ENCODE measurements at regions not wholly inside any gene's neighbourhood (a gene's known extent, or its start where the extent isn't known, plus 50 kb on each side); places are given as distances from the start of the nearest gene placed in this dataset.

DNA sequence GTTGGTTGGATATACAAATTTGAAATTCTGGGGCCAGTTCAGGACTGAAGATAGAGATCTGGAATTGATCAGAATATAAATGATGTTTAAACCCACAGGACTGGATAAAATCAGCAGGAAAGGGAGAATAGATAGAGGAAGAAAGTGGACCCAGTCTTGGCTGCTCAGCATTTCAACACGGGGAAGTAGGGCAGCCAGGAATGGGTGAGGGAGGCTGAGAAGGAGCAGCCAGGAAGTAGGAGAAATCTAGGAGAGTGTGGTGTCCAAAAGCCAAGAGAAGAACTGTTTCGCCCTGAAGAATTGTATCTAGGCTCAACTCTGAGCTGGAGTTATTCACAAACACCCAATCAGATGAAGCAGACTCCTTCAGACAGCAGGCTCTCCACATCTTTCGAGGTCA lies 197.9 kb downstream of the CDCA7 start:
- no peak for DNase-seq (ENCODE audit: low read depth)
- TF ChIP-seq, protein P1, sequence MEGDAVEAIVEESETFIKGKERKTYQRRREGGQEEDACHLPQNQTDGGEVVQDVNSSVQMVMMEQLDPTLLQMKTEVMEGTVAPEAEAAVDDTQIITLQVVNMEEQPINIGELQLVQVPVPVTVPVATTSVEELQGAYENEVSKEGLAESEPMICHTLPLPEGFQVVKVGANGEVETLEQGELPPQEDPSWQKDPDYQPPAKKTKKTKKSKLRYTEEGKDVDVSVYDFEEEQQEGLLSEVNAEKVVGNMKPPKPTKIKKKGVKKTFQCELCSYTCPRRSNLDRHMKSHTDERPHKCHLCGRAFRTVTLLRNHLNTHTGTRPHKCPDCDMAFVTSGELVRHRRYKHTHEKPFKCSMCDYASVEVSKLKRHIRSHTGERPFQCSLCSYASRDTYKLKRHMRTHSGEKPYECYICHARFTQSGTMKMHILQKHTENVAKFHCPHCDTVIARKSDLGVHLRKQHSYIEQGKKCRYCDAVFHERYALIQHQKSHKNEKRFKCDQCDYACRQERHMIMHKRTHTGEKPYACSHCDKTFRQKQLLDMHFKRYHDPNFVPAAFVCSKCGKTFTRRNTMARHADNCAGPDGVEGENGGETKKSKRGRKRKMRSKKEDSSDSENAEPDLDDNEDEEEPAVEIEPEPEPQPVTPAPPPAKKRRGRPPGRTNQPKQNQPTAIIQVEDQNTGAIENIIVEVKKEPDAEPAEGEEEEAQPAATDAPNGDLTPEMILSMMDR (IDR thresholded peaks at IDR 0.05; ENCODE audit: control insufficient read depth, insufficient read depth, low read depth, low read length, missing control alignments) = no peak
- H3K4me3 ChIP-seq (ENCODE audit: control insufficient read depth, low read depth, low read length) = no peak overlapping the region

DNA sequence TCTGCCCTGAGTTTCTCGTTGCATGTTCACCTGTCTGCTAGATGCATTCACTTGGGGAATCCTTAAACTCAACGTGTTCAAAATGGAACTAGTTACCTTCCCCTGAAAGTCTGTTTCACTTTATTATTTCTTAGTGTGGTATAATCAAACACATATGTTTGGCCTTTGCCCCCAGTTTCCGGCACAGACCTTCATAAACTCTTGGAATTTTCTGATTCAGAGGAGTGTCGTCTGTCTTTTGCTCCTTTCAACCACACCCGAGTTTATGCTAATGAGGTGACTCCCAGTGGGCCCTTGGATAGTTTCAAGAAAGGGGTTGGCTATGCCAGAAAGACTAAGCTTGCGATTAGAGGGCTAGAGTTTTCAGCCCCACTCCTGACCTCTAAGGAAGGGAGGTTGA lies 198.9 kb downstream of the CDCA7 start:
- DNase-seq (ENCODE audit: low read depth) = peak; percentile 52
- TF ChIP-seq, protein P1 (IDR thresholded peaks at IDR 0.05; ENCODE audit: control insufficient read depth, insufficient read depth, low read depth, low read length, missing control alignments) = no peak
- no peak overlapping the region for H3K4me3 ChIP-seq (ENCODE audit: control insufficient read depth, low read depth, low read length)

DNA sequence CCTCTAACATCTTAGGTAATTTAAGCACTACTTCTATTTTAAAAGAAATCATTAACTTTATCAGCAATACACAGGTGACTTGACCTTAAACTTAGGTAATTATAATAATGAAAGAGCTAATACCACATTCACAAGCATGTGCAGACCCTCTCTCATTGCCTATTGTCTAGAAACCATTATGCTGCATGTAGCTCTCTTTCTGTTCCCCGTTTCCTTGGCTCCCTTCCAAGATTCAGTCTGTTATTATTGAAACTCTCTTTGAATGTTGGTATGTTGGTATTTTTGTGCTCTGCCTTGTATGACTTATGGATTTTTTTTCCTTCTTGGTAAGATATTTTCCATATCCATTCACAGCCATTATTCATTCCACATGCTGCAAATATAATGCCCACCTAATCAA lies 201.2 kb downstream of the CDCA7 start:
- H3K4me3 ChIP-seq (ENCODE audit: control insufficient read depth, low read depth, low read length) = no peak overlapping the region
- TF ChIP-seq, protein P1 (IDR thresholded peaks at IDR 0.05; ENCODE audit: control insufficient read depth, insufficient read depth, low read depth, low read length, missing control alignments) = no peak
- DNase-seq (ENCODE audit: low read depth) = no peak

DNA sequence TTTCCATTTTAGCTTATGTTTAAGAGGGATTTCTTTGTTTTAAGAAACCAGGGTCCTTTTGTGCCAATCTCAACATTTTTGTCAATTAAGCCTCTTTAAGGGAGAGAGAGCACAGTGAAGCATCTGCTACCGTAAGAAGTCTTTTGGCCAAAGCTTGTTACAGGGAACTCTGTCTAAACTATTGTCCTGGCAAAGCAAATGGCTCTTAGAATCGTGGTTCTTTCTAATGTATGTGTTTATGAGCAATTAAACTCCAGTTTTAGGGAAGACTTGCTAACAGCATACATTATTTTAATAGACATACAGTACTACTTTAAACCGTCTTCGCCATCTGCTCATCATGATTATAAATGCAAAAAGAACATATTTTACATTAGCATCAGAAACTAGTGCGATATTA lies 202.1 kb downstream of the CDCA7 start:
- DNase-seq (ENCODE audit: low read depth) = no peak
- TF ChIP-seq, protein P1 (IDR thresholded peaks at IDR 0.05; ENCODE audit: control insufficient read depth, insufficient read depth, low read depth, low read length, missing control alignments) = no peak
- no peak overlapping the region for H3K4me3 ChIP-seq (ENCODE audit: control insufficient read depth, low read depth, low read length)

DNA sequence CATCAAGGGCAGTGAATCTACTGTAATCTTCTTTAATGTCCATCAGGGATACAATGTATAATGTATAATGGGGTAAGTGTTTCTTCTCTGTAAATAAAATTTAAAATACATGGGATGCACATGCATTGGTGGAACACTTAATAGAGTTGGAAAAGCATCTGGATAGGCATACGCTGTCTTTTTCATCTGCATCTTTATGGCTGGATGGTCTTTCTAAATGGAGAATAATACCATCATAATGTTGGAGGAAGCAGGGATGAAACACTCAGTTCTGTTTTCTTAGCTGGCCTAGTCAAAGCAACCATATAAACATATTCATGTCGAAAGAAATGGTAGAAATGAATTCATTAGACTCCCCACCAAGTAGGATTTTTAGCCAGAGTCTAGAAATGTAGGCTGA lies 202.8 kb downstream of the CDCA7 start:
- DNase-seq (ENCODE audit: low read depth) = no peak
- no peak overlapping the region for H3K4me3 ChIP-seq (ENCODE audit: control insufficient read depth, low read depth, low read length)
- TF ChIP-seq, protein P1 (IDR thresholded peaks at IDR 0.05; ENCODE audit: control insufficient read depth, insufficient read depth, low read depth, low read length, missing control alignments) = no peak

DNA sequence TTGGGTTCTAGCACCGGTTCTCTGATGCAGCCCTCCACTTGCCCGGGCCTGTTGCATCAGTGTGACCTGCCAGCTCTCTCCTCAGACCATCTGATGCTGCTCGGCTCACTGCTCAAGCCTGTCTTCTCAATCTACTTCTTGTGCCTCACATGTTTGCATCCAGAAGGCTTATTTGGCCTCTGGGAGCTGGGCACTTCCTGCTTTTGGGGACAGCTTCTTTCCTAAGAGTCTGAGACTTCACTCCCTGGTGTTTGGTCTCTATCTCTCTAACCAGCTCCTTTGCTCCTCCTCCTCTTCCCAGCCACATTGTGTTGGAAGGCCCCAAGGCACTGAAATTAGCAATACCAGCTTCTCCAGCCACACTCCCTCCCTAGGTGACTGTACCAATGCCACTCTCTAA lies 212.8 kb downstream of the CDCA7 start:
- H3K4me3 ChIP-seq (ENCODE audit: control insufficient read depth, low read depth, low read length) = no peak overlapping the region
- TF ChIP-seq, protein P1 (IDR thresholded peaks at IDR 0.05; ENCODE audit: control insufficient read depth, insufficient read depth, low read depth, low read length, missing control alignments) = no peak
- DNase-seq (ENCODE audit: low read depth) = no peak

DNA sequence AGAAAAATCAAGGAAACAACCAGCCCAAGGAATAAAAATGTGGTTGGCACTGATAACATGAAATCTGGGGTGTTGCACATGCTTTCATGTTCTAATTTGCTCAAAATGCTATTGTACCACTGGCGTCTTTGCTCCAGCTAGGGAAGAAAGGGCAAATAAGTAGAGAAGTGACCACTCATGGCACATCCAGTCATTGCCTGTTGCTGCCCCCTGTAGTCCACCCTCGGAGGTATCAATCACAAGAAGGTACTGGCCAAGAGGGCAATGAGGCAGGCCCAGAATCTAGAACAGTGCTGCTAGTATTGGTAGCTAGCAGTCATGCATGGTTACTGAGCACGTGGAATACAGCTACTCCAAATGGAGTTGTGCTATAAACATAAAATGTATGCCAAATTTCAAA lies 213.4 kb downstream of the CDCA7 start:
- peak; percentile 2 for DNase-seq (ENCODE audit: low read depth)
- H3K4me3 ChIP-seq (ENCODE audit: control insufficient read depth, low read depth, low read length) = no peak overlapping the region
- TF ChIP-seq, protein P1 (IDR thresholded peaks at IDR 0.05; ENCODE audit: control insufficient read depth, insufficient read depth, low read depth, low read length, missing control alignments) = peak; percentile 54

All from AG09309 (cell line).